ENCODE measurements at regions not wholly inside any gene's neighbourhood (a gene's known extent, or its start where the extent isn't known, plus 50 kb on each side); places are given as distances from the start of the nearest gene placed in this dataset.
"Not testable (repeated sequence)": the region's sequence is repeated elsewhere in the genome, so short reads cannot be mapped to it uniquely, and the experiment has no call there.

GRCh38 chr10:2340831-2341647 lies 603.7 kb upstream of the ADARB2 start:
- no peak for DNase-seq (ENCODE audit: low read depth)

- DNase-seq (ENCODE audit: low read depth) = no peak
Measured at GRCh38 chr10:2335626-2336025, 598.3 kb upstream of the ADARB2 start.

- DNase-seq (ENCODE audit: low read depth) = no peak
Measured at GRCh38 chr10:2334575-2334974, 597.2 kb upstream of the ADARB2 start.

- no peak for DNase-seq (ENCODE audit: low read depth)
Measured at GRCh38 chr10:2329082-2329481, 591.8 kb upstream of the ADARB2 start.

- no peak for DNase-seq (ENCODE audit: low read depth)
Measured at GRCh38 chr10:2326411-2326810, 589.1 kb upstream of the ADARB2 start.

- DNase-seq (ENCODE audit: low read depth) = not testable (repeated sequence)
Measured at GRCh38 chr10:2315045-2315485, 577.7 kb upstream of the ADARB2 start.

- no peak for DNase-seq (ENCODE audit: low read depth)
Measured at GRCh38 chr10:2306081-2306480, 568.8 kb upstream of the ADARB2 start.

- DNase-seq (ENCODE audit: low read depth) = no peak
Measured at GRCh38 chr10:2303169-2303568, 565.8 kb upstream of the ADARB2 start.

- no peak for DNase-seq (ENCODE audit: low read depth)
Measured at GRCh38 chr10:2301227-2301626, 563.9 kb upstream of the ADARB2 start.

- no peak for DNase-seq (ENCODE audit: low read depth)
Measured at GRCh38 chr10:2300231-2300630, 562.9 kb upstream of the ADARB2 start.

GRCh38 chr10:2296179-2296891 lies 559.0 kb upstream of the ADARB2 start:
- no peak for DNase-seq (ENCODE audit: low read depth)

- DNase-seq (ENCODE audit: low read depth) = no peak
Measured at GRCh38 chr10:2294739-2295138, 557.4 kb upstream of the ADARB2 start.

- no peak for DNase-seq (ENCODE audit: low read depth)
Measured at GRCh38 chr10:2284071-2284470, 546.7 kb upstream of the ADARB2 start.

- no peak for DNase-seq (ENCODE audit: low read depth)
Measured at GRCh38 chr10:2282202-2282601, 544.9 kb upstream of the ADARB2 start.

GRCh38 chr10:2280713-2281300 lies 543.5 kb upstream of the ADARB2 start:
- no peak for DNase-seq (ENCODE audit: low read depth)

- DNase-seq (ENCODE audit: low read depth) = no peak
Measured at GRCh38 chr10:2279711-2280110, 542.4 kb upstream of the ADARB2 start.

- DNase-seq (ENCODE audit: low read depth) = no peak
Measured at GRCh38 chr10:2278363-2278762, 541.0 kb upstream of the ADARB2 start.

GRCh38 chr10:2263561-2263960 lies 526.2 kb upstream of the ADARB2 start:
- no peak for DNase-seq (ENCODE audit: low read depth)

- no peak for DNase-seq (ENCODE audit: low read depth)
Measured at GRCh38 chr10:2262878-2263277, 525.6 kb upstream of the ADARB2 start.

GRCh38 chr10:2262333-2262732 lies 525.0 kb upstream of the ADARB2 start:
- DNase-seq (ENCODE audit: low read depth) = no peak

GRCh38 chr10:2256241-2256640 lies 518.9 kb upstream of the ADARB2 start:
- no peak for DNase-seq (ENCODE audit: low read depth)

GRCh38 chr10:2252096-2252495 lies 514.8 kb upstream of the ADARB2 start:
- DNase-seq (ENCODE audit: low read depth) = no peak

- no peak for DNase-seq (ENCODE audit: low read depth)
Measured at GRCh38 chr10:2251631-2252030, 514.3 kb upstream of the ADARB2 start.
